ENCODE measurements at regions not wholly inside any gene's neighbourhood (a gene's known extent, or its start where the extent isn't known, plus 50 kb on each side); places are given as distances from the start of the nearest gene placed in this dataset.

DNA sequence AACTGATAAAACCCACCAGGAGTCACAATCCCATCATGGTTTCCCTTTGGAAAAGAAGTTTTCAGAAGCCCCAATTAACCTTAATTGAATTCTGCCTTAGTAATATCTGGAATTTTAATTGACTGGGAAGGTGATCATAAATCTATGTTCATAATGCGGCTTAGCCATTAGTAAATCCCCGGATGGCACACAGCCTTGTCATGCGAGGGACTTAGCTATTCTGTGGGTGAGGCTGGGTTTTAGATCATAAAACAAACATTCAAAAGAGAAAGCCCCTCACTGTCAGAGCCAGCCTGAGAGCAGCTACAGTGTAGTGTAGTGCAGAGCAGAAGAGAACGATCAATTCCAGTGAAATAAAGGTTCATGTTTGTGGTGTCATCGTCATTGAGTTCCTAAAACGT, 124.0 kb upstream of the NOCT start:
- Histone ChIP-seq H3K4me1 (no peaks in the 10 kb centered on the region), H3K27me3 (no peaks in the 10 kb centered on the region), H3K36me3 (no peaks in the 10 kb centered on the region), H3K27ac (no peak overlapping the region), H3K9me3 (no peaks in the 10 kb centered on the region), H3K4me3 (no peak overlapping the region)
- DNase-seq (ENCODE audit: low spot score in 2 of 2) = no peak
- TF ChIP-seq, protein P1, sequence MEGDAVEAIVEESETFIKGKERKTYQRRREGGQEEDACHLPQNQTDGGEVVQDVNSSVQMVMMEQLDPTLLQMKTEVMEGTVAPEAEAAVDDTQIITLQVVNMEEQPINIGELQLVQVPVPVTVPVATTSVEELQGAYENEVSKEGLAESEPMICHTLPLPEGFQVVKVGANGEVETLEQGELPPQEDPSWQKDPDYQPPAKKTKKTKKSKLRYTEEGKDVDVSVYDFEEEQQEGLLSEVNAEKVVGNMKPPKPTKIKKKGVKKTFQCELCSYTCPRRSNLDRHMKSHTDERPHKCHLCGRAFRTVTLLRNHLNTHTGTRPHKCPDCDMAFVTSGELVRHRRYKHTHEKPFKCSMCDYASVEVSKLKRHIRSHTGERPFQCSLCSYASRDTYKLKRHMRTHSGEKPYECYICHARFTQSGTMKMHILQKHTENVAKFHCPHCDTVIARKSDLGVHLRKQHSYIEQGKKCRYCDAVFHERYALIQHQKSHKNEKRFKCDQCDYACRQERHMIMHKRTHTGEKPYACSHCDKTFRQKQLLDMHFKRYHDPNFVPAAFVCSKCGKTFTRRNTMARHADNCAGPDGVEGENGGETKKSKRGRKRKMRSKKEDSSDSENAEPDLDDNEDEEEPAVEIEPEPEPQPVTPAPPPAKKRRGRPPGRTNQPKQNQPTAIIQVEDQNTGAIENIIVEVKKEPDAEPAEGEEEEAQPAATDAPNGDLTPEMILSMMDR (IDR thresholded peaks at IDR 0.05) = no peak
- TF ChIP-seq POLR2A (IDR thresholded peaks at IDR 0.05) (no peak), EP300 (IDR thresholded peaks at IDR 0.05) (no peak)
- 58 to 62% methylated on average over 6 of the region's 6 CpGs for WGBS, 2 donors

DNA sequence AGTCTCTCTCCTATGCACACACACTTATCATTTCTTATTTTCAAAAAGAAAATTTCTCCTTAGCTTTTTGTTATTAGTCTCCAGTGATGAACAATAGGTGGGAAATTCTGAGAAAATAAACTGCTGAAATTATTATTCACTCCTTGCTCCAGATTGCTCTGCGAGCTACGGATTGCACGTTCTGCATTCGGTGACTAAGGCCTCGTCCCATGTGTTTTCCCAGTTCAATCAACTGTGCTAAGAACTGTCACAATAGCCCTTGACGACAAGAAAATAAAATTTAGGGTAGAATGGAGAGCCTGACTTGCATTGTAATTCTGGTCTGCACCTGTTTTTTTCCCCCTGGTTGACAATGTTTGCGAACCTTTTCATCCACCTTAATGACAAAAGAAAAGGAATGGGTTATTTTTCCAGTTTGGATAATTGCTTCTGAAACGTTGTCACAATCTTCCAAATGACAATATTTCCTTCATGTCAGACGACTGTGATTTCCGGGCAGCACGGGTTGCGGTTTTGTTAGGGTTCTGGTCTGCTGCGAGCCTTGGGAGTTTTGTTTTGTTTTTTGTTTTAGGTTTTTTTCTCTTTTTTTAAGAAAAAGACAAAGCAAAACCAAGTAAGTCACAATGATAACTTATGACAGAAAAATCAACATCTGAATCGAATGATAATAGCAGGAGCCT, 124.5 kb upstream of the NOCT start:
- no peak for TF ChIP-seq EP300 (IDR thresholded peaks at IDR 0.05)
- TF ChIP-seq, protein P1 (IDR thresholded peaks at IDR 0.05) = no peak
- H3K9me3 ChIP-seq = no peaks in the 10 kb centered on the region
- DNase-seq (ENCODE audit: low spot score in 2 of 2) = no peak
- no peak overlapping the region for H3K27ac ChIP-seq
- WGBS, 2 donors = 59 to 62% methylated on average over 14 of the region's 14 CpGs
- H3K36me3 ChIP-seq = no peaks in the 10 kb centered on the region
- H3K27me3 ChIP-seq = no peaks in the 10 kb centered on the region
- no peak overlapping the region for H3K4me3 ChIP-seq
- no peaks in the 10 kb centered on the region for H3K4me1 ChIP-seq

DNA sequence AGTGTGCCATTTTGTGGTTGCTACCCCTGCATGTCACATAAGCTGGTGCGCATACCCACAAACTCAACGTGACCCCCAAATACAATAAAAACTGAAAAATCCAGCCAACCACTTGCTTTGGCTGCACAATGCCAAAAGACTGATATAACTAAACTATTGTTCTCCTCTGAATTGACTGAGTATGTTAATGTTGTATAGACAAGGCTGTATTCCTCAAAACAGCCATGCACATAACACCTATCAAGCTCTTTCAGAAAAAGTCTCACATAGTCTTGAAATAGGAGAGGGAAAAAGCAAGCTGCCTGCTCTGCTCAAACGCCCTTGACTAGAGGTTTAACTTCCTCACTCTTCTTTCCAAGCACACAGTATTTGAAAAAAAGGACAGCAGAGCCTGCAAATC, 126.4 kb upstream of the NOCT start:
- Histone ChIP-seq H3K4me1 (no peaks in the 10 kb centered on the region), H3K9me3 (no peaks in the 10 kb centered on the region), H3K4me3 (no peak overlapping the region), H3K27ac (no peak overlapping the region), H3K36me3 (no peaks in the 10 kb centered on the region), H3K27me3 (no peaks in the 10 kb centered on the region)
- no peak for DNase-seq (ENCODE audit: low spot score in 2 of 2)
- 44 to 46% methylated on average over 3 of the region's 3 CpGs for WGBS, 2 donors
- TF ChIP-seq, protein P1 (IDR thresholded peaks at IDR 0.05) = no peak
- no peak for TF ChIP-seq POLR2A (IDR thresholded peaks at IDR 0.05)
- no peak for TF ChIP-seq EP300 (IDR thresholded peaks at IDR 0.05)

DNA sequence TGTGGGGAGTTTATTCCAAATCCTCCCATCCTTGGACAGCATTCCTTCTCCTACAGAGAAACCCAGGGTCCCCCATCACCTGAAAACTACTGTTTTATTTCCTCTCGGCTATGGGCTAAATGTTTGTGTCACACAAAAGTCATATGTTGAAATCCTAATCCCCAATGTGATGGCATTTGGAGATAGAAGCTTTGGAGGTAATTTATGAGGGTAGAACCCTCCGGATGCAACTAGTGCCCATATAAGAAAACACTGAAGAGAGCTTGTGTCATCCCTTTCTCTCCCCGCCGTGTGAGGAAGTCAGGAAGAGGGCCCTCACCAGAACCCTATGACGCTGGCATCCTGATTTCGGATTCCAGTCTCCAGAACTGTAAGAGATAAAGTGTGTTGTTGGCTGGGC, 127.8 kb upstream of the NOCT start:
- DNase-seq (ENCODE audit: low spot score in 2 of 2) = no peak
- no peaks in the 10 kb centered on the region for H3K27me3 ChIP-seq
- TF ChIP-seq POLR2A (IDR thresholded peaks at IDR 0.05) = no peak
- TF ChIP-seq, protein P1 (IDR thresholded peaks at IDR 0.05) = no peak
- no peak for TF ChIP-seq EP300 (IDR thresholded peaks at IDR 0.05)
- no peak overlapping the region for H3K27ac ChIP-seq
- H3K4me3 ChIP-seq = no peak overlapping the region
- H3K9me3 ChIP-seq = no peaks in the 10 kb centered on the region
- no peaks in the 10 kb centered on the region for H3K4me1 ChIP-seq
- H3K36me3 ChIP-seq = no peaks in the 10 kb centered on the region
- 96 to 99% methylated on average over 6 of the region's 6 CpGs for WGBS, 2 donors

DNA sequence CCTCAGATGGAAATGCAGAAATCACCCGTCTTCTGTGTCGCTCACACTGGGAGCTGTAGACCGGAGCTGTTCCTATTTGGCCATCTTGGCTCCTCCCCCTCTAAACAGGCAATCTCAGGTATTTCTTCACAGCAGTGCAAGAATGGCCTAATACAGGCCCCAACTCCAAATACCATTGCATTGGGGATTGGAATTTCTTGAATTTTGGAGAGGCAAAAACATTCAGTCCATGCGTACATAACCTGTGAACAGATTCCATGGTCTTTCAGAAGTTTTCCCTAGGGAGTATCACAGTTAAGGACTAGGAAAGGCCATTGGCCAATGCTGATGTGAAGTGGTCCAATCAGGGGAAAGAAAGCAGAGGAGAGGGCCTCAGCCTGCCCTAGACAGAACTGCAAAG, 128.2 kb upstream of the NOCT start:
- Histone ChIP-seq H3K36me3 (no peaks in the 10 kb centered on the region), H3K27ac (no peak overlapping the region), H3K4me3 (no peak overlapping the region), H3K9me3 (no peaks in the 10 kb centered on the region), H3K27me3 (no peaks in the 10 kb centered on the region), H3K4me1 (no peaks in the 10 kb centered on the region)
- no peak for DNase-seq (ENCODE audit: low spot score in 2 of 2)
- TF ChIP-seq POLR2A (IDR thresholded peaks at IDR 0.05) (no peak), EP300 (IDR thresholded peaks at IDR 0.05) (no peak)
- TF ChIP-seq, protein P1 (IDR thresholded peaks at IDR 0.05) = no peak
- WGBS, 2 donors = 97 to 100% methylated on average over 4 of the region's 4 CpGs
